Effector CD8-positive, alpha-beta T cell (primary cell): ENCODE measurements at regions not wholly inside any gene's neighbourhood (a gene's known extent, or its start where the extent isn't known, plus 50 kb on each side); places are given as distances from the start of the nearest gene placed in this dataset.
"Not testable (repeated sequence)": the region's sequence is repeated elsewhere in the genome, so short reads cannot be mapped to it uniquely, and the experiment has no call there.

Experiments
- DNase-seq: peaks from one replicate; lab custom pipeline; 2025; lab: John Stamatoyannopoulos, UW

GRCh38 chr3:139134678-139135372 is 90.1 kb upstream of the PRR23C start:
- no peak for DNase-seq

GRCh38 chr3:139135657-139136056 is 91.0 kb upstream of the PRR23C start:
- DNase-seq: no peak

- no peak for DNase-seq
Observed at GRCh38 chr3:139136469-139137202, 91.9 kb upstream of the PRR23C start.

GRCh38 chr3:139140553-139140952 is 95.9 kb upstream of the PRR23C start:
- DNase-seq: no peak

GRCh38 chr3:139145980-139146379 is 101.3 kb upstream of the PRR23C start:
- not testable (repeated sequence) for DNase-seq

- no peak for DNase-seq
Observed at GRCh38 chr3:139151530-139151929, 106.8 kb upstream of the PRR23C start.

GRCh38 chr3:139153434-139153833 is 108.7 kb upstream of the PRR23C start:
- not testable (repeated sequence) for DNase-seq

GRCh38 chr3:139157161-139157932 is 112.7 kb upstream of the PRR23C start:
- no peak for DNase-seq

GRCh38 chr3:139159356-139159755 is 114.7 kb upstream of the PRR23C start:
- DNase-seq: no peak

GRCh38 chr3:139173372-139174108 is 128.8 kb upstream of the PRR23C start:
- no peak for DNase-seq

GRCh38 chr3:139180489-139180888 is 135.8 kb upstream of the PRR23C start:
- DNase-seq: no peak

- DNase-seq: no peak
Observed at GRCh38 chr3:139182143-139182542, 137.5 kb upstream of the PRR23C start.

- no peak for DNase-seq
Observed at GRCh38 chr3:139182598-139182997, 137.9 kb upstream of the PRR23C start.

- DNase-seq: no peak
Observed at GRCh38 chr3:139185527-139185926, 140.8 kb upstream of the PRR23C start.

- no peak for DNase-seq
Observed at GRCh38 chr3:139187154-139187553, 142.5 kb upstream of the PRR23C start.

- DNase-seq: no peak
Observed at GRCh38 chr3:139187648-139188047, 143.0 kb upstream of the PRR23C start.

GRCh38 chr3:139189943-139190342 is 145.3 kb upstream of the PRR23C start:
- DNase-seq: no peak

GRCh38 chr3:139194421-139194820 is 149.4 kb upstream of the MRPS22 start:
- DNase-seq: not testable (repeated sequence)

- not testable (repeated sequence) for DNase-seq
Observed at GRCh38 chr3:139196146-139196545, 147.7 kb upstream of the MRPS22 start.

- no peak for DNase-seq
Observed at GRCh38 chr3:139197251-139197650, 146.6 kb upstream of the MRPS22 start.

GRCh38 chr3:139198186-139198585 is 145.6 kb upstream of the MRPS22 start:
- no peak for DNase-seq

GRCh38 chr3:139198929-139199328 is 144.9 kb upstream of the MRPS22 start:
- no peak for DNase-seq
